ENCODE measurements at regions not wholly inside any gene's neighbourhood (a gene's known extent, or its start where the extent isn't known, plus 50 kb on each side); places are given as distances from the start of the nearest gene placed in this dataset.

DNA sequence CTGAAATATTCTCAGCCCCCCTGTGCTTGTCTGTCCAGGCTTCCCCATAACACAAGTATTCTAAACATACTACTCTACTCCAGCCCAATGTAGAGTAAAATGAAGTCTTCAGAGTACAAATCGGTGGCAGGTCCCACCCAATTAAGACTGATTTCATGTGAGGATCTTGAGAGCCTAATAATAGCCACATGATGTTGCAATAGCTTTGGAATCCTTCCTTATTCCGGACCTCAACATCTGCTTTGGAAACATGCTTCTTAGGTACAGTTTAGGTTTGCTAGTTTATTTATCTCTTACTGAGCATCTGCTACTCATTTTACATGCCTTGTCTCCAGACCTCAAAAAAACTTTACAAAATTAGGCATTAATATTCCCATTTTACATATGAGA is 207.3 kb upstream of the RAB6C start:
- TF ChIP-seq, protein P1, sequence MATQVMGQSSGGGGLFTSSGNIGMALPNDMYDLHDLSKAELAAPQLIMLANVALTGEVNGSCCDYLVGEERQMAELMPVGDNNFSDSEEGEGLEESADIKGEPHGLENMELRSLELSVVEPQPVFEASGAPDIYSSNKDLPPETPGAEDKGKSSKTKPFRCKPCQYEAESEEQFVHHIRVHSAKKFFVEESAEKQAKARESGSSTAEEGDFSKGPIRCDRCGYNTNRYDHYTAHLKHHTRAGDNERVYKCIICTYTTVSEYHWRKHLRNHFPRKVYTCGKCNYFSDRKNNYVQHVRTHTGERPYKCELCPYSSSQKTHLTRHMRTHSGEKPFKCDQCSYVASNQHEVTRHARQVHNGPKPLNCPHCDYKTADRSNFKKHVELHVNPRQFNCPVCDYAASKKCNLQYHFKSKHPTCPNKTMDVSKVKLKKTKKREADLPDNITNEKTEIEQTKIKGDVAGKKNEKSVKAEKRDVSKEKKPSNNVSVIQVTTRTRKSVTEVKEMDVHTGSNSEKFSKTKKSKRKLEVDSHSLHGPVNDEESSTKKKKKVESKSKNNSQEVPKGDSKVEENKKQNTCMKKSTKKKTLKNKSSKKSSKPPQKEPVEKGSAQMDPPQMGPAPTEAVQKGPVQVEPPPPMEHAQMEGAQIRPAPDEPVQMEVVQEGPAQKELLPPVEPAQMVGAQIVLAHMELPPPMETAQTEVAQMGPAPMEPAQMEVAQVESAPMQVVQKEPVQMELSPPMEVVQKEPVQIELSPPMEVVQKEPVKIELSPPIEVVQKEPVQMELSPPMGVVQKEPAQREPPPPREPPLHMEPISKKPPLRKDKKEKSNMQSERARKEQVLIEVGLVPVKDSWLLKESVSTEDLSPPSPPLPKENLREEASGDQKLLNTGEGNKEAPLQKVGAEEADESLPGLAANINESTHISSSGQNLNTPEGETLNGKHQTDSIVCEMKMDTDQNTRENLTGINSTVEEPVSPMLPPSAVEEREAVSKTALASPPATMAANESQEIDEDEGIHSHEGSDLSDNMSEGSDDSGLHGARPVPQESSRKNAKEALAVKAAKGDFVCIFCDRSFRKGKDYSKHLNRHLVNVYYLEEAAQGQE (IDR thresholded peaks at IDR 0.05; ENCODE audit: insufficient replicate concordance, low read depth): no peak
- TF ChIP-seq POLR2AphosphoS5 (IDR thresholded peaks at IDR 0.05; ENCODE audit: low read depth): no peak
- no peak for TF ChIP-seq GABPA (IDR thresholded peaks at IDR 0.05; ENCODE audit: low read depth)
- TF ChIP-seq, protein P2, sequence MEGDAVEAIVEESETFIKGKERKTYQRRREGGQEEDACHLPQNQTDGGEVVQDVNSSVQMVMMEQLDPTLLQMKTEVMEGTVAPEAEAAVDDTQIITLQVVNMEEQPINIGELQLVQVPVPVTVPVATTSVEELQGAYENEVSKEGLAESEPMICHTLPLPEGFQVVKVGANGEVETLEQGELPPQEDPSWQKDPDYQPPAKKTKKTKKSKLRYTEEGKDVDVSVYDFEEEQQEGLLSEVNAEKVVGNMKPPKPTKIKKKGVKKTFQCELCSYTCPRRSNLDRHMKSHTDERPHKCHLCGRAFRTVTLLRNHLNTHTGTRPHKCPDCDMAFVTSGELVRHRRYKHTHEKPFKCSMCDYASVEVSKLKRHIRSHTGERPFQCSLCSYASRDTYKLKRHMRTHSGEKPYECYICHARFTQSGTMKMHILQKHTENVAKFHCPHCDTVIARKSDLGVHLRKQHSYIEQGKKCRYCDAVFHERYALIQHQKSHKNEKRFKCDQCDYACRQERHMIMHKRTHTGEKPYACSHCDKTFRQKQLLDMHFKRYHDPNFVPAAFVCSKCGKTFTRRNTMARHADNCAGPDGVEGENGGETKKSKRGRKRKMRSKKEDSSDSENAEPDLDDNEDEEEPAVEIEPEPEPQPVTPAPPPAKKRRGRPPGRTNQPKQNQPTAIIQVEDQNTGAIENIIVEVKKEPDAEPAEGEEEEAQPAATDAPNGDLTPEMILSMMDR (IDR thresholded peaks at IDR 0.05; ENCODE audit: insufficient read depth, low read length): no peak
- no peak for TF ChIP-seq SPI1 (IDR thresholded peaks at IDR 0.05; ENCODE audit: borderline replicate concordance, low read depth)
- H3K27ac ChIP-seq (replicated peaks): no peak overlapping the region
- no peak for DNase-seq (ENCODE audit: low read depth in 1 of 2, low spot score in 1 of 2)
- H3K27me3 ChIP-seq (ENCODE audit: insufficient read depth, poor library complexity, severe bottlenecking): no peaks in the 10 kb centered on the region
- no peak overlapping the region for H3K4me3 ChIP-seq (replicated peaks; ENCODE audit: insufficient read depth, low read length)

DNA sequence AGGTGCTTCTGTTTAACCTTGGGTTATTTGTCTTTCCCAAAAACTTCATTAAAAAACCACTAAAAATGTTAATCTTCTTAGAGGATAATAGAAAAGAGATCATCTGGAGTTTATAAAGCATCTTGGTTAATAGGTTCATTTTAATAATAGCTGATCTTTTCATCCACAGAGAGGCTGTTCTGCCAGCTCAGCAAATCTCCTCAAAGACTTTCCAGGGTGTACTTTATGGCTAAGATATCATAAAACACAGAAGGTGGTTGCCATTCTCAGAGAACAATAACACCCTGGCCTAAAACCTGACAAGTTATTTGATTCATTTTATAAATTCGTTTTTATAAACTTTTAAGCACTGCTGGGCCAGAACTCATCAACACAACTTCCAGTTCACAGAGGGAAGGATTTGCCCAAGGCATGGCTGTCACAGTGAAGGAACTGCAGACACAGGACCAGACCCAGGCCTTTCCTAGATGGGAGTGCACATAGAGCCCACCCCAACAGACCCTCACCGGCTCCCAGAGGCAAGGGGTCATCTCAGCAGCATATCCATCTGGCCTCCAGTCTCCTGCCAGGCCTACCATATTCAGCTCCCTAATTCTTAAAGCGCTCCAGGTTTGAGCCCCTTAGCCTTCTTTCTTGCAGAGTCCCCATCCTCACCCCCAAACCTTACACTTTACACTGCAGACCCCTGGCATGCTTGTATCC is 203.4 kb upstream of the RAB6C start:
- TF ChIP-seq SPI1 (IDR thresholded peaks at IDR 0.05; ENCODE audit: borderline replicate concordance, low read depth): no peak
- TF ChIP-seq, protein P2 (IDR thresholded peaks at IDR 0.05; ENCODE audit: insufficient read depth, low read length): no peak
- TF ChIP-seq, protein P1 (IDR thresholded peaks at IDR 0.05; ENCODE audit: insufficient replicate concordance, low read depth): no peak
- TF ChIP-seq POLR2AphosphoS5 (IDR thresholded peaks at IDR 0.05; ENCODE audit: low read depth): no peak
- TF ChIP-seq GABPA (IDR thresholded peaks at IDR 0.05; ENCODE audit: low read depth): no peak
- no peak overlapping the region for H3K27ac ChIP-seq (replicated peaks)
- H3K27me3 ChIP-seq (ENCODE audit: insufficient read depth, poor library complexity, severe bottlenecking): no peaks in the 10 kb centered on the region
- no peak overlapping the region for H3K4me3 ChIP-seq (replicated peaks; ENCODE audit: insufficient read depth, low read length)
- no peak for DNase-seq (ENCODE audit: low read depth in 1 of 2, low spot score in 1 of 2)

DNA sequence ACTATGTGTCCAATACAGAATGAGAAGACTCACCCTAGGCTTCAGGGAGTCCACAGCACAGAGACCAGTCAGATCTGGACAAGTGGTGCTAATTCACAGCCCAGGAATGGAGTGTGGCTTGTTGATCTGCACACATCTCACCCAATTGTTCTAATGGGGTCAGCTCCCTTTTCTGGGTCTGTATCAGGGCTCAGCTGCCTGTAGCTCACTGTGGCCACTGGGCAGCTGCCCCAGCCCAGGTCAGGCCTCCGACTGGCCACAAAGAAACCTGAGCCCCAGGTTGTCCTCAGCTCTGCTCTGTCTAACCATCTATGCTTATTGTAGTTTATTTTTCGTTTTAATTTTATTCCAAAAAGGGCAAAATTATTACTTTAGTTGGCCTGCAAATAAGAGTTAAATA is 202.3 kb upstream of the RAB6C start:
- no peaks in the 10 kb centered on the region for H3K27me3 ChIP-seq (ENCODE audit: insufficient read depth, poor library complexity, severe bottlenecking)
- no peak for DNase-seq (ENCODE audit: low read depth in 1 of 2, low spot score in 1 of 2)
- H3K27ac ChIP-seq (replicated peaks): no peak overlapping the region
- TF ChIP-seq POLR2AphosphoS5 (IDR thresholded peaks at IDR 0.05; ENCODE audit: low read depth) (no peak), GABPA (IDR thresholded peaks at IDR 0.05; ENCODE audit: low read depth) (no peak), SPI1 (IDR thresholded peaks at IDR 0.05; ENCODE audit: borderline replicate concordance, low read depth) (no peak)
- TF ChIP-seq, protein P1 (IDR thresholded peaks at IDR 0.05; ENCODE audit: insufficient replicate concordance, low read depth): no peak
- TF ChIP-seq, protein P2 (IDR thresholded peaks at IDR 0.05; ENCODE audit: insufficient read depth, low read length): no peak
- no peak overlapping the region for H3K4me3 ChIP-seq (replicated peaks; ENCODE audit: insufficient read depth, low read length)

All from HL-60 (cell line).